ENCODE measurements at regions not wholly inside any gene's neighbourhood (a gene's known extent, or its start where the extent isn't known, plus 50 kb on each side); places are given as distances from the start of the nearest gene placed in this dataset.
"Not testable (repeated sequence)": the region's sequence is repeated elsewhere in the genome, so short reads cannot be mapped to it uniquely, and the experiment has no call there.

DNA sequence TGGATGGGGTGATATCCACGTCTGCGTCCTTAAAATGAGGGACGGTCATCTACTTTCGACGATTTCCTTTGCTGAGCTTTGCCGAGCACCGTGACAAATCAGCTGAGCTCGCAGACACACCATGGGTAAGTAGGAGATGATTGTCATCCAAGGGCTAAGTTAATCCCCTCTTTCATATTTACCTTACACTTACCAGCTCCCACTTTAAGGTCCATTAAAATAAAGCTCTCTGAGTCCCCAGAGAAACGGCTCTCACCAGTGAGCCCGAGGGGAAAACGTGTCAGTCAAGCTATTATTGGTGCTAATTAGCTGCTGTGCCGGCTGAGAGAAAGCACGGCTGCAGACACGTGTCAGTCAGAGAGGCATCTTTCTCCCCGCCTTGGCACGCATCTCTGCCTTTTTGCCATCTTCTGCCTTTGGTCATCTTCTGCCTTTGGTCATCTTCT is 72.2 kb downstream of the CRLF2 start:
- DNase-seq = no peak

DNA sequence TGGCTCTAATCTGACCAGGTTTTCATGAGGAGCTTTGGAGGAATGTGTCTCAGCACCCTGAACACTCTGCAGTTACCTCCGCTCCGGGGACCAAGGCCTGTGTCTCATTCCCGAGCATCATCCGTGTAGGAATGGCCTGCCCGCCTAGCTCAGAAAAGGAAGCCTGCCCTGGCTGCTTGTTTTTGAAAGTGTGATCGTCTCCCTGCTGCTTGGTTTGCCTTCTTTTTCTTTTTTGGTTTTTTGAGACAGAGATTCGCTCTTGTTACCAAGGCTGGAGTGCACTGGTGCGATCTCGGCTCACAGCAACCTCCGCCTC is 73.3 kb downstream of the CRLF2 start:
- no peak for DNase-seq

DNA sequence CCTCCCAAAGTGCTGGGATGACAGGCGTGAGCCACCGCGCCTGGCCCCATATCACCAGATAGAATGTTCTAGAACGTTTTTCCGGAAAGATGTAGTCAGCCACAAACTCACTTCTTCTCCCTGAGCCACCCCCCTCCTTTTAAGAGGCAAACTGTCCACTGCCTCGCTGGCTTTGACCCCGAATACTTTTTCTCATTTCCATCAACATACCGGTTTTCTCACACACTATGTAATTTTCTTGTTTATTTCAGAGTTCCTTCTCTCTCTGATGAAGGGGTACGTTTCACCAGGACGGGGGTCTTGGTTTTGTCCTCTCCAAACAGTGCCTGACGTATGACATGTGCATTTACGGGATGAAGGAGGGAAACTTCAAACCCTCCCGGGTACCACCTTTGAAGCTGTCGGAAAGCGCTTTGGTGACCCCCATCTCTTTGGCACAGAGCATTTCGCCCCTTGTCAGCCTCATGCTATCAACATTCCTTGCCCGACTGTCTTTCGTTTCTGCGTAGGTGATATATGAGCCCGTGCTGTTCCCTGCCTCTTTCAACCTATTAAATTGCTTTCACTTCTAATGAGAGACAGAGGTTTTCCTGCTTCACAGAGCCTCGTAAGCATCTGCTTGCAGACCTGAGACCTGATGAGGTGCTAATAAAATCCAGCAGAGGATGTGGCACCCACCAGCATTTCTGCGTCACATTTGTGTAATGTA is 73.8 kb downstream of the CRLF2 start:
- DNase-seq = no peak

DNA sequence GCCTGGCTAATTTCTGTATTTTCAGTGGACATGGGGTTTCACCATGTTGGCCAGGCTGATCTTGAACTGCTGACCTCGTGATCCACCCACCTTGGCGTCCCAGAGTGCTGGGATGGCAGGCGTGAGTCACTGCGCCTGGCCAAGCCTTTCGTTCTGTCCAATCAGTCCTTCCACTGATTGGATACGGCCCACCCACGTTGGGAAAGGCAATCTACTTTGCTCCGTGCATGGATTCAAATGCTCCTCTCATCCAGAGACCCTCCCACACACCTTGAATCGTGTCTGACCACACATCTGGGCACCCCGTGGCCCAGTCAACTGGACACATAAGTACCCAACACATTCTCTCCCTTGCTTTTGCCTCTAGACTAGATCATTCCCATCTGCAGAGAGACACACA is 74.9 kb downstream of the CRLF2 start:
- no peak for DNase-seq

DNA sequence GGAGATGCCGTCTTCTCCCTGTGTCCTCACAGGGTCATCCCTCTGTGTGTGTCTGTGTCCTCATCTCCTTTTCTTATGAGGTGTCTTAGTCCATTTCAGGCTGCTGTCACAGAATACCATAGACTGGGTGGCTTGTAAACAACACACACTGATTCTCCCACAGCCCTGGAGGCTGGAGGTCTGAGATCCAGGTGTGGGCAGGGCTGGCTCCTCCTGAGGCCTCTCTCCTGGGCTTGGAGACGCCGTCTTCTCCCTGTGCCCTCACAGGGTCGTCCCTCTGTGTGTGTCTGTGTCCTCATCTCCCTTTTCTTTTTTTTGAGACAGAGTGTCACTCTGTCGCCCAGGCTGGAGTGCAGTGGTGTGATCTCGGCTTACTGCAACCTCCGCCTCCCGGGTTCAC is 75.9 kb downstream of the CRLF2 start:
- DNase-seq = not testable (repeated sequence)

DNA sequence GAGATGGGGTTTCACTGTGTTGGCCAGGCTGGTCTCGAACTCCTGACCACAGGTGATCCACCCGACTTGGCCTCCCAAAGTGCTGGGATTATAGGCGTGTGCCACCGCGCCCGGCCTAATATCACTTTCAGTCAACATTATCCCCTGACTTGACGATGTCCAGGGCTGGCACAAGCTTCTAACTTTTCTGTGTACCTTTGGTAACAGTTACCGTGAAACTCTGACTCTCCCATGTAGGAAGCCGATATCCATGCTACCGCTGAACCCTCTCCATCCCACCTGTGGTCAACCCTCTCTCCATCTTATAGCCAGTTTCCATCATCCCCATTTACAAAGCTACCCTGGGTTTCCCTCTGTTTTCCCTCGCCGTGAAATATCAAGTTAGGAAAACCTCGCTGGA is 77.5 kb downstream of the CRLF2 start:
- DNase-seq = no peak

DNA sequence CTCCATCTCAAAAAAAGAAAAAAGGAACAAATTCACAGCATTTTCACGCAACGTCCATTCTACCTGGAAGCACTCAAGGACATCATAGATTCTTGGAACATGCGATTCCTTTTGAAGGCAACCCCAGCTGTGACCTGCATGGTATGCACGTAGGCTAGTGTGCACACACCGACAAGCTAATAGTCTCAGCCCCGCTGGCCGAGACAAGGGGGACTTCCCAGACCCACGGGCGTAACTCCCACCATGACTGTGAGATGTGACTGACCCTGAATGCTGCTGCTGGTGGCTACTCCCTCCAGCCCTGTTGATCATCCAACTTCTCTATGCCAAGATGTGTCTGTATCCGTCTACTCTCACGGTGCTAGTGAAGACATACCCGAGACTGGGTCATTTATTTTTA is 78.3 kb downstream of the CRLF2 start:
- DNase-seq = no peak

DNA sequence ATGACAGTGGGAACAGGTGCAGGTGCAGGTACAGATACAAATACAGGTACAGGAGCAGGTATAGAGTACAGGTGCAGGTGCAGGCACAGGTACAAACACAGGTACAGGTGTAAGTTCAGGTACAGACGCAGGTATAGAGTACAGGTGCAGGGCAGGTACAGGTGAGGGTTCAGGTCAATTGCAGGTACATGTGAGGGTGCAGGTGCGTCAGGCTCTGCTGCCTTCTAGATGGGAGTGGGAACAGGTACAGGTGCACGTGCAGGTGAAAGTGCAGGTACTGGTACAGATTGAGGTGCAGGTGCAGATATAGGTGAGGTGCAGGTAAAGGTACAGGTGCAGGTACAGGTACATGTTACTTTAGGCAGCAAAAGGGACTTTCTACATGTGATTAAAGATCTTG is 85.7 kb downstream of the CRLF2 start:
- DNase-seq = no peak

DNA sequence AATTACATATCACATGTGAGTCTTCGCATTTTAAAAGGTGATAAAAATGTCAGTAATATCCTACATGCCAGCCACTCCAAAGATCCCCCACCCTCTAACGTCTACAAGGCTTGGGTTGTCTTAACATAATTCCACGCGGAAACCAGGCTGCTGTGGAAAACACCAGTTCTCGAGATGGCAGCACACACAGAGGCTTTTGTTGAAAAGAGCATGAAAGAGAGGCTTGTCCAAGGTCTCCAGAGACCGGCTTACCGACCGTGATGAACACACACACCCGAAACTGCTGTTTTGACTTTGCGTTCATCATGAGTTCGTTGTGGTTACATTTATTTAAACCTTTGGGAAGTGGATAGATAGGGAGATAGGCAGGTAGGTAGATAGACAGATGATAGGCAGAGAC is 87.9 kb downstream of the CRLF2 start:
- no peak for DNase-seq

DNA sequence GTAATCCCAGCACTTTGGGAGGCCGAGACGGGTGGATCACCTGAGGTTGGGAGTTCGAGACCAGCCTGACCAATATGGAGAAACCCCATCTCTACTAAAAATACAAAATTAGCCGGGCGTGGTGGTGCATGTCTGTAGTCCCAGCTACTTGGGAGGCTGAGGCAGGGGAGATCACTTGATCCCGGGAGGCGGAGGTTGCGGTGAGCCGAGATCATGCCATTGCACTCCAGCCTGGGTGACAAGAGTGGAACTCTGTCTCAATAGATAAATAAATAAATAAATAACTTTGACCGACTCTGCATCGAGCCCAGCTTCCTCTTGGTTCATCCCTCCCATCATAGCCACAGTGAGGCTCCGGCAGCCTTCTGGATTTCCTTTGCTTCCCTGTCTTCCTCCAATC is 89.6 kb downstream of the CRLF2 start:
- not testable (repeated sequence) for DNase-seq

DNA sequence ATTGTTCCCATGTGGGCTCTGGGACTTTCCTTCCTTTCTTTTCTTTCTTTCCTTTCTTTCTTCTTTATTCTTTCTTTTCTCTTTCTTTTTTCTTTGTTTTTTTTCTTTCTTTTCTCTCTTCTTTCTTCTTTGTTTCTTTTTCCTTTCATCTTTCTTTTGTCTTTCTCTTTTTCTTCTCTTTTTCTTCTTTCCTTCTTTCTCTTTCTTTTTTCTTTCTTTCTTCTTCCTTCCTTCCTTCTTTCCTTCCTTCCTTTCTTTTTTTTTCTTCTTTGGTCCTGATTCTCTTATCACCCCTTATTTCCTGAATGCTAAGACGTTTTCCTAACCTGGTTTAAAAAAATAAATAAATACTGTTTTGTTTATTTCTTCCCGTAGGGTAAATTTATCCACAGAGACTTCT is 93.2 kb downstream of the CRLF2 start:
- DNase-seq = no peak

DNA sequence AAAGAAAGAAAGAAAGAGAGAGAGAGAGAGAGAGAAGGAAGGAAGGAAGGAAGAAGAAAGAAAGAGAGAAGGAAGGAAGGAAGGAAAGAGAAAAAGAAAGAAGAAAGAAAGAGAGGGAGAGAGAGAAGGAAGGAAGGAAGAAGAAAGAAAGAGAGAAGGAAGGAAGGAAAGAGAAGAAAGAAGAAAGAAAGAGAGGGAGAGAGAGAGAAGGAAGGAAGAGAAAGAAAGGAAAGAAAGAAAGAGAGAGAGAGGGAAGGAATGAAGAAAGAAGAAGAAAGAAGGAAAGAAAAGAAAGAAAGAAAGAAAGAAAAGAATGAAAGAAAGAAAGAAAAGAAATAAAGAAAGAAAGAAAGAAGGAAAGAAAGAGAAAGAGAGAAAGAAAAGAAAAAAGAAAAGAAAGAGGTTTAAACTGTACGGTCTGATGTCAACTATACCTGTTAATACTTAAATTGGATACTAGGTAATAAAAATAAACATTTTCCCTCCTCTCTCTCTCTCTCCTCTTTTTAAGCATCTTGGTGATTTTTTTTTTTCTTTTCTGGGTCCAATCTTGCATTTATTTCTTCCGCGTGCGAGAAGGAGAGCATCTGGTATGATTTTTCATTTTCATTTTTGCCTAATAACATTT is 93.8 kb downstream of the CRLF2 start:
- DNase-seq = no peak

DNA sequence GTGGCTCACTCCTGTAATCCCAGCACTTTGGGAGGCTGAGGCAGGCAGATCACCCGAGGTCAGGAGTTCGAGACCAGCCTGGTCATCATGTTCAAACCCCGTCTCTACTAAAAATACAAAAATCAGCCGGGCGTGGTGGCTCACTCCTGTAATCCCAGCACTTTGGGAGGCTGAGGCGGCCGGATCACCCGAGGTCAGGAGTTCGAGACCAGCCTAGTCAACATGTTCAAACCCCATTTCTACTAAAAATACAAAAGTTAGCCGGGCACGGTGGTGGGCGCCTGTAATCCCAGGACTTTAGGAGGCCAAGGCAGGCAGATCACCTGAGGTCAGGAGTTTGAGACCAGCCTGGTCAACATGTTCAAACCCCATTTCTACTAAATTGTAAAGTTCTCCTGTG is 97.0 kb downstream of the CRLF2 start:
- not testable (repeated sequence) for DNase-seq

DNA sequence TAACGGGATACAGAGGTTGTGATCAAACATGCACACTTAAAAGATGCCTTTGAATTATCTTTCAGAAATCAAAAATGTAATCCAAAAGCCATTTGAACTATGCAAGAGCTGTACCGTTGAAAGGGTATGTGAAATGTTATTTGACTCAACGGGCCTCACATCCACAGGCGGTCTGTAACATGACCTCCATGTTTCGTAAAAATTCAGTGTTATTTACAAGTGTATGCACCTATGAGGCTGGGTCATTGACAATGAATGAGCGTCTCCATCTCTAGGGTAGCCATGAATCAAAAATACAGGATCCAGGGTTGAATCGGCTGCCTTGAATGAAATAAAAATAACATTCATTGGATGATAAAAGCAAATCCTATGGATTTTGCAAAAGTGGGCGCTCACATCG is 100.1 kb downstream of the CRLF2 start:
- no peak for DNase-seq

DNA sequence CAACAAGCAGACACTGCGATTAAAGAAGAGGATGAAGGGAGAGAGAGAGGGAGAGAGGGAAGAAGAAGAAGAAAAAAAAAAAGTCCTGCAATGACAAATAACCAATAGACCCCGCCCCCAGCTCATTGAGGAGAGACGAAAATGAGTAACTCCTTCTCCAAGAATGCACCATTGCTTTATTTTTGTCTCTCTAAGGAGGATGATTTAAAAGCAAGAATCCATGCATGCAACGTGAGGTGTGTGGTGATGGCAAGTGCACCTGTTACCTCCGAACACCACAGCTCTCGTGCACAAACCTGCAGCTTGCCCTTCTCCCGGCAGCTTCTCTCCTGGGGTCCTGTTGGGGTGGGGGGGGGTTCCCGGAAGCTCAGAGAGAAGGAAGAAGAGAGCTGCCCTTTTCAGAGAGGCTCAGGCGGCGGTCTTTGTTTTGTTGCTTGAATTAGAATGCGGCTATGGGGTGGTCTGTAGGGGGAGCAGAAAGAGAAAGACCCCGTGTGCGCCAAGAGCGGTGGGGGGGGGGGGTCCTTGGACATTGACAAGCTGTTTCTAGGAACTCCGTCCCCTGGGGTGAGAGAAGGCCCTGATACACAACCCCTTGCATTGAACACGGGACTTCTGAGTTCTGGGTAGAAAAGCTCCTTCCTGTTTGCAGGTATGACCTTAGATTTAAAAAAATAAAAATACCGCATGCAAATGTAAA is 100.7 kb downstream of the CRLF2 start:
- no peak for DNase-seq

DNA sequence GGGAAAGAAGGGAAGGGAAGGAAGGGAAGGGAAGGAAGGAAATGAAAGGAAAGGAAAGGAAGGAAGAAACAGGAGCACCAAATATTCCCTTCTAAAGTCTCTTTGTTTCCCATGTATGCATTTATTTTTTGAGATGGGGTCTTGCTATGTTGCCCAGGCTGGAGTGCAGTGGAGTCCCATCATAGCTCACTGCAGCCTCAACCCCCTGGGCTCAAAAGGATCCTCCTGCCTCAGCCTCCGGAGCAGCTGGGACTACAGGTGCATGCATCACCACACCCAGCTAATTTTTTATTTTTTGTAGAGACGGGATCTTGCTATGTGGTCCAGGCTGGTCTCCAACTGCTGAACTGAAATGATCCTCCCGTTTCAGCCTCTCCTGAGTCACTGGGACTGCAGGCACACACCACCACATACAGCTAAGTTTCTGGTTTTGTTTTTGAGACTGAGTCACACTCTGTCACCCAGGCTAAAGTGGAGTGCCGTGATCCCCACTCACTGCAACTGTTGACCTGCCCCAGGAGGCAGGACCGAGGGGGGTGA is 102.8 kb downstream of the CRLF2 start:
- no peak for DNase-seq

DNA sequence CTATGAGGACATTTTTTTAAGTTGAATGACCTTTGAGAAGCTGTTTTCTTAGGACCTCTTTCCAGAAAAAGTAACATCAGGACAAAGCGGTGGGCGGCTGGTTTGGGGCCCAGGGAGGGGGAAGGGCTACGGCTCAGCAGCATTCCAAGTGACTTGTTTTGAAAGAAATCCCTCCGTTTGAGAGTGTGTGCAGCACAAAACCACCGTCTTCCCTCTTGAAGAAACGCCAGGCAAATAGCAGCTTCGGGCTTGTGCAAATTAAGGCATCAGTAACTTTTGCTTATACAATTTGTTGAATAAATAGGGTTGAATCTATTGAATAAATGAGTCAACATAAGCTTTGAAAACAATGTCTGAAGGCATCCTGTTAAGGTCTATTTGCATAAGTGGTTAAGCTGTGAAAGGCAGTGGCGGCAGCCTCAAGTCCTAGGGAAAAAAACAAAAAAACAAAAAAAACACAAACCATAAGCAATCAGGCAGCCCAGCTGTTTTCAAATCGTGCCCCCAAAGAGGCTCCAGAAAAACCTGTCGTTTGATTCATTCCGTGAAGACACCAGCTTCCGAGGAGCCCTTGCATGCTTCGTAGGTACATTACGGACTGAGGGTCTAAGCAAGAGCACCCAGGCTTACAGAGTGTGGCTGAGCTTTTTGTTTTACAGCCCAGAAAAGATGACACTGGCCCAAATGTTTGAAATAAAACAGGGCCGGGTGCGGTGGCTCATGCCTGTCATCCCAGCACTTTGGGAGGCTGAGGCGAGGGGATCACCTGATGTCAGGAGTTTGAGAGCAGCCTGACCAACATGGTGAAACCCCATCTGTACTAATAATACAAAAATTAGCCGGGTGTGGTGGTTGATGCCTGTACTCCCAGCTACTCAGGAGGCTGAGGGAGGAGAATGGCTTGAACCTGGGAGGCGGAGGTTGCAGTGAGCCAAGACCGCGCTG is 103.7 kb downstream of the CRLF2 start:
- no peak for DNase-seq

DNA sequence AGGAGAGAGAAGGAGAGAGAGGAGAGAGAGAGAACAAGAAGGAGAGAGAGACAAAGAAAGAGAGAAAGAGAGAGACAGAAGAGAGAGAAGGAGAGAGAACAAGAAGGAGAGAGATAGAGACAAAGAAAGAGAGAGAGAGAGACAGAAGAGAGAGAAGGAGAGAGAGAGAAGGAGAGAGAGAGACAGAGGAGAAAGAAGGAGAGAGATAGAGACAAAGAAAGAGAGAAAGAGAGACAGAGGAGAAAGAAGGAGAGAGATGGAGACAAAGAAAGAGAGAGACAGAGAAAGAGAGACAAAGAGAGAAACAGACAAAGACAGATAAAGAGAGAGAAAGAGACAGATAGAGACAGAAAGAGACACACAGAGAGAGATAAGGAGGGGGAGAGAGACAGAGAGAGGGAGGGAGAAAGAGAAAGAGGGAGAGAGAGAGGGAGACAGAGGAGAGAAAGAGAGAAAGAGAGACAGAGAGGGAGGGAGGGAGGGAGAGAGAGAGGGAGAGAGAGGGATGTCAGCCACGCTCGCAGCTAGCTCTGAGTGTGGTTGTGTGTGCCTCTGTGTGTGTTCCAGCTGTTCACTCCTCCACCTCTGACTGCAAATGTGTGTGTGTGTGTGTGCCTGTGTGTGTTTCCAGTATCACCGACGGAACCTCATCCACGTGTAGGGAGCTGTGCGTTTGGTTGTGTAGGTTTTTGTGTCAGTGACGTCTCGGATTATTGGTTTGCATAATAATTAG is 105.8 kb downstream of the CRLF2 start:
- no peak for DNase-seq

DNA sequence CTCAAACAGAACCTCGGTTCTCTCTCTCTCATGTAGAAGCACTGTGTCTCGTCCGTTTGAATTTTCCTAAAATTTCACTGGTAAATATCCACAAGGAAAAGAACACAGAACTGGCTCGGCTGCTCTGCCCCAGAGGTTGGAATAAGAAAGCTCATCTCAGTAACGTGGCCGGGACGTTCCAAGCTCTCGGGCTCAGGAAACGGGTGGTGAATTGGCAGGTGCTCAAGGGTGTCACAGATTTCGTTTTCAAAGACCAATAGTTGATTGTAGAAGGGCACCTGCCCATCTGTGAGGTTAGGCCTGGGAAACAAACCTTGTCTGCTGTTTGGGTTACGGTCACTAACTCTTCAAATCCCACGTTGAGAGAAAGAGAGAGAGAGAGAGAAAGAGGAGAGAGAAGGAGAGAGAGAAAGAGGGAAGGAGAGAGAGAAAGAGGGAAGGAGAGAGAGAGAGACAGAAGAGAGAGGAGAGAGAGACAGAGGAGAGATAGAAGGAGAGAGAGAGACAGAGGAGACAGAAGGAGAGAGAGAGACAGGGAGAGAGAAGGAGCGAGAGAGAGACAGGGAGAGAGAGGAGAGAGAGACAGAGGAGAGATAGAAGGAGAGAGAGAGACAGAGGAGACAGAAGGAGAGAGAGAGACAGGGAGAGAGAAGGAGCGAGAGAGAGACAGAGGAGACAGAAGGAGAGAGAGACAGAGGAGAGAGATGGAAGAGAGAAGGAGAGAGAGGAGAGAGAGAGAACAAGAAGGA is 106.6 kb downstream of the CRLF2 start:
- no peak for DNase-seq

DNA sequence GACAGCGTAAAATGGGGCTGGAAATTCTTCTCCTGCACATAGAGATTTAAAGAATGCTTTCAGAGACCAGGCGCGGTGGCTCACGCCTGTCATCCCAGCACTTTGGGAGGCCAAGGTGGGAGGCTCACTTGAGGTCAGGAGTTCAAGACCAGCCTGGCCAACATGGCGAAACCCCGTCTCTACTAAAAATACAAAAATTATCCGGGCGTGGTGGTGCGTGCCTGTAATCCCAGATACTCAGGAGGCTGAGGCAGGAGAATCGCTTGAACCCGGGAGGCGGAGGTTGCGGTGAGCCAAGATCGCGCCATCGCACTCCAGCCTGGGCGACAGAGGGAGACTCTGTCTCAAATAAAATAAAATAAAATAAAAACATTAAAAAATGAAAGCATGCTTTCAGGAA is 107.4 kb downstream of the CRLF2 start:
- not testable (repeated sequence) for DNase-seq

DNA sequence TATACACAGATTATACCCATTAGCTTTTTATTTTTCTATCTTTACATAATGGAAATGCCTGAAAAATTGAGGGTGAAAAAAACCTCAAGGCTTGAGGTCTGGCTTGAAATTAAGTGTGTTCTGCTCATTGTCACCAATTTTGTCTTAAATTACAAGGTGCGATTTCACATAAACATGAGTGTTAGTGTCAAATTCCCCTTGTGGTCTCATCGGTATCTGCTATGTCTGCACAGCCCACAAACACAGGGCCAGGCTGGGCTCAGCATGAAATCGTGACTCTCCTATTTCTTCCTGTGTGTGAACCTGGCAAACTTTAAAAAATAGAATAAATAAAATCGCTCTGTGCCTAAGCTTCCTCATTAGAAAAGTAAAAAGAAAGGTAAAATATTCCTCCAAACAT is 109.1 kb downstream of the CRLF2 start:
- DNase-seq = no peak

DNA sequence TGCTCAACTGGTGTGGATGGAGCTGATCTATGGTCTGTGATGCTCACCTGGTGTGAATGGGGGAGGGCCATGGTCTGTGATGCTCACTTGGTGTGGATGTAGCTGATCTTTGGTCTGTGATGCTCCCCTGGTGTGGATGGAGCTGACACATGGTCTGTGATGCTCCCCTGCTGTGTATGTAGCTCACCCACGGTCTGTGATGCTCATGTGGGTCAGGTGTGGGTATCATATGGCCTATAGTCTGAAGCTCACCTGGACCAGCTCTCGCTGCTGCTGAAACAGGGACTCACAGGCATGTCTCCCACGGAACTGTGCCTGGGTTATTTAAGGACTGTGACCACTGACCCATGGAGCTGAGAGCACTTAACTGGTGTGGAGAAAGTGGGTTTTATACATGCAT is 109.7 kb downstream of the CRLF2 start:
- no peak for DNase-seq

All from fibroblast of skin of right quadriceps (primary cell).